Cardiac muscle cell (in vitro differentiated cells and primary cell): ENCODE measurements at regions not wholly inside any gene's neighbourhood (a gene's known extent, or its start where the extent isn't known, plus 50 kb on each side); places are given as distances from the start of the nearest gene placed in this dataset.

ENCODE experiments used
- DNase-seq, 2 donors: peaks; one replicate each; pipeline versions ENCODE4 v3.0.0 to v3.0.0-alpha.2; 2010 to 2017; ENCODE audit warnings: low read depth in 1 of 2, low spot score in 1 of 2
- H3K27ac ChIP-seq: fragments of 200-600 bp; sonication (generic); 2 replicates; pipeline ENCODE4 v1.5.1; 2016
- H3K27me3 ChIP-seq: fragments of 200-600 bp; sonication (generic); 2 replicates; pipeline ENCODE4 v1.6.0; 2016; ENCODE audit warnings: control low read depth
- H3K36me3 ChIP-seq: fragments of 200-600 bp; sonication (generic); 2 replicates; pipeline ENCODE4 v1.5.1; 2016; ENCODE audit warnings: control low read depth
- H3K4me1 ChIP-seq: fragments of 200-600 bp; sonication (generic); 2 replicates; pipeline ENCODE4 v1.8.1; 2017; ENCODE audit warnings: low read depth, mild to moderate bottlenecking, mixed run types
- H3K4me3 ChIP-seq: fragments of 200-600 bp; sonication (generic); 2 replicates; pipeline ENCODE4 v1.5.1; 2016; ENCODE audit warnings: mild to moderate bottlenecking
- H3K9me3 ChIP-seq: fragments of 200-600 bp; sonication (generic); 2 replicates; pipeline ENCODE4 v1.5.1; 2017; ENCODE audit warnings: low read depth, mild to moderate bottlenecking, control low read depth
- CTCF ChIP-seq: IDR thresholded peaks from 2 replicates; pipeline ENCODE4 v1.5.1; 2012; ENCODE audit warnings: low read depth, mild to moderate bottlenecking, low read length

GRCh38 chr9:27844797-27845196, 271.5 kb upstream of the C9orf72 start:
- TF ChIP-seq CTCF = no peak
- H3K4me3 ChIP-seq = no peak overlapping the region
- H3K4me1 ChIP-seq = no peaks in the 10 kb centered on the region
- no peaks in the 10 kb centered on the region for H3K9me3 ChIP-seq
- no peaks in the 10 kb centered on the region for H3K27me3 ChIP-seq
- DNase-seq = no peak
- no peak overlapping the region for H3K27ac ChIP-seq
- H3K36me3 ChIP-seq = no peaks in the 10 kb centered on the region

- no peaks in the 10 kb centered on the region for H3K9me3 ChIP-seq
- H3K27ac ChIP-seq = no peak overlapping the region
- no peak overlapping the region for H3K4me3 ChIP-seq
- no peaks in the 10 kb centered on the region for H3K36me3 ChIP-seq
- no peaks in the 10 kb centered on the region for H3K27me3 ChIP-seq
- TF ChIP-seq CTCF = no peak
- DNase-seq = no peak
- H3K4me1 ChIP-seq = no peaks in the 10 kb centered on the region
Measured at GRCh38 chr9:27847380-27847779, 274.1 kb upstream of the C9orf72 start.

- no peak overlapping the region for H3K27ac ChIP-seq
- no peak for DNase-seq
- TF ChIP-seq CTCF = no peak
Measured at GRCh38 chr9:27847818-27848217, 274.5 kb upstream of the C9orf72 start.

GRCh38 chr9:27848315-27848714, 275.0 kb upstream of the C9orf72 start:
- H3K4me1 ChIP-seq = no peaks in the 10 kb centered on the region
- no peak overlapping the region for H3K4me3 ChIP-seq
- no peak overlapping the region for H3K27ac ChIP-seq
- no peaks in the 10 kb centered on the region for H3K36me3 ChIP-seq
- DNase-seq = no peak
- TF ChIP-seq CTCF = no peak
- H3K9me3 ChIP-seq = no peaks in the 10 kb centered on the region
- no peaks in the 10 kb centered on the region for H3K27me3 ChIP-seq

More at GRCh38 chr9:27847818-27848217, 274.5 kb upstream of the C9orf72 start:
- H3K27me3 ChIP-seq = no peaks in the 10 kb centered on the region
- H3K4me1 ChIP-seq = no peaks in the 10 kb centered on the region
- no peaks in the 10 kb centered on the region for H3K36me3 ChIP-seq
- no peaks in the 10 kb centered on the region for H3K9me3 ChIP-seq
- no peak overlapping the region for H3K4me3 ChIP-seq

- no peak for TF ChIP-seq CTCF
- Histone ChIP-seq H3K4me1 (no peaks in the 10 kb centered on the region), H3K36me3 (no peaks in the 10 kb centered on the region), H3K9me3 (no peaks in the 10 kb centered on the region), H3K27me3 (no peaks in the 10 kb centered on the region), H3K4me3 (no peak overlapping the region), H3K27ac (no peak overlapping the region)
- DNase-seq = no peak
Measured at GRCh38 chr9:27851858-27852257, 278.6 kb upstream of the C9orf72 start.

- H3K9me3 ChIP-seq = no peaks in the 10 kb centered on the region
- no peak overlapping the region for H3K4me3 ChIP-seq
- no peaks in the 10 kb centered on the region for H3K4me1 ChIP-seq
- H3K36me3 ChIP-seq = no peaks in the 10 kb centered on the region
- H3K27ac ChIP-seq = no peak overlapping the region
- no peak for TF ChIP-seq CTCF
- no peaks in the 10 kb centered on the region for H3K27me3 ChIP-seq
- no peak for DNase-seq
Measured at GRCh38 chr9:27853529-27853928, 280.2 kb upstream of the C9orf72 start.
